ENCODE measurements at regions not wholly inside any gene's neighbourhood (a gene's known extent, or its start where the extent isn't known, plus 50 kb on each side); places are given as distances from the start of the nearest gene placed in this dataset.
"Not testable (repeated sequence)": the region's sequence is repeated elsewhere in the genome, so short reads cannot be mapped to it uniquely, and the experiment has no call there.

DNA sequence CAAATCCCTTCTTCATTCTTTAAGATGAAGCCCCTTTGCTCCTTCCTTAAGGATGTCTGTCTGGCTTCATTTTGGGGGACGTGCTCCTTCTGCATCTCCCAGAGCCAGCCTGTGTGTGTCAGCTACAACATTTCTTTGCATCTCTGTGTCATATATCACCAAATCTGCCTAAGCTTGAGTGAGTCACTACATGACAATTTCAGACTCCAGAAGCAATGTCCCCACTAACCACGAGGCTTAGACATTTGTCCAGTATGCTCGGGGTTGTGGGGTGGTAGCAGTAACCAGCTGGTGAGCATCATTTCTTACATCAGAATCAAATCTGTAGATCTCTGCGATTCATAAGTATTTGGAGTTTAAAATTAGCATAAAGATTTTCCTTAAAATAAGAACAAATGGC lies 54.1 kb upstream of the USP14 start:
- TF ChIP-seq, protein P1, sequence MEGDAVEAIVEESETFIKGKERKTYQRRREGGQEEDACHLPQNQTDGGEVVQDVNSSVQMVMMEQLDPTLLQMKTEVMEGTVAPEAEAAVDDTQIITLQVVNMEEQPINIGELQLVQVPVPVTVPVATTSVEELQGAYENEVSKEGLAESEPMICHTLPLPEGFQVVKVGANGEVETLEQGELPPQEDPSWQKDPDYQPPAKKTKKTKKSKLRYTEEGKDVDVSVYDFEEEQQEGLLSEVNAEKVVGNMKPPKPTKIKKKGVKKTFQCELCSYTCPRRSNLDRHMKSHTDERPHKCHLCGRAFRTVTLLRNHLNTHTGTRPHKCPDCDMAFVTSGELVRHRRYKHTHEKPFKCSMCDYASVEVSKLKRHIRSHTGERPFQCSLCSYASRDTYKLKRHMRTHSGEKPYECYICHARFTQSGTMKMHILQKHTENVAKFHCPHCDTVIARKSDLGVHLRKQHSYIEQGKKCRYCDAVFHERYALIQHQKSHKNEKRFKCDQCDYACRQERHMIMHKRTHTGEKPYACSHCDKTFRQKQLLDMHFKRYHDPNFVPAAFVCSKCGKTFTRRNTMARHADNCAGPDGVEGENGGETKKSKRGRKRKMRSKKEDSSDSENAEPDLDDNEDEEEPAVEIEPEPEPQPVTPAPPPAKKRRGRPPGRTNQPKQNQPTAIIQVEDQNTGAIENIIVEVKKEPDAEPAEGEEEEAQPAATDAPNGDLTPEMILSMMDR (IDR thresholded peaks at IDR 0.05) = not testable (repeated sequence)
- TF ChIP-seq EZH2 (IDR thresholded peaks at IDR 0.05; ENCODE audit: borderline replicate concordance, insufficient read depth, low read depth, low read length, poor library complexity, severe bottlenecking) = not testable (repeated sequence)
